HG02678 (cell line): ENCODE measurements at regions not wholly inside any gene's neighbourhood (a gene's known extent, or its start where the extent isn't known, plus 50 kb on each side); places are given as distances from the start of the nearest gene placed in this dataset.
"Not testable (repeated sequence)": the region's sequence is repeated elsewhere in the genome, so short reads cannot be mapped to it uniquely, and the experiment has no call there.

Experiments used
- ATAC-seq: cut with Tn5 transposase; IDR thresholded peaks from one replicate; pipeline ENCODE4 v1.9.1; 2021; ENCODE audit warnings: mild to moderate bottlenecking, moderate library complexity; ENCODE audit not compliant: unreplicated experiment

GRCh38 chr2:35606394-35606793 is 749.2 kb upstream of the CRIM1 start:
- ATAC-seq = no peak

- ATAC-seq = no peak
These were observed 757.3 kb upstream of the CRIM1 start for GRCh38 chr2:35598310-35598709.

GRCh38 chr2:35591886-35592285 is 763.7 kb upstream of the CRIM1 start:
- ATAC-seq = no peak

- no peak for ATAC-seq
These were observed 769.6 kb upstream of the CRIM1 start for GRCh38 chr2:35585972-35586371.

- ATAC-seq = no peak
These were observed 772.9 kb upstream of the CRIM1 start for GRCh38 chr2:35582637-35583036.

- ATAC-seq = no peak
These were observed 774.6 kb upstream of the CRIM1 start for GRCh38 chr2:35580956-35581355.

GRCh38 chr2:35568574-35568973 is 787.0 kb upstream of the CRIM1 start:
- ATAC-seq = not testable (repeated sequence)

- no peak for ATAC-seq
These were observed 793.1 kb upstream of the CRIM1 start for GRCh38 chr2:35562488-35562887.

GRCh38 chr2:35548171-35548570 is 807.4 kb upstream of the CRIM1 start:
- no peak for ATAC-seq

GRCh38 chr2:35545301-35545700 is 810.3 kb upstream of the CRIM1 start:
- no peak for ATAC-seq

- ATAC-seq = no peak
These were observed 816.8 kb upstream of the CRIM1 start for GRCh38 chr2:35538796-35539195.

- no peak for ATAC-seq
These were observed 824.9 kb upstream of the CRIM1 start for GRCh38 chr2:35530615-35531135.

- ATAC-seq = no peak
These were observed 828.8 kb upstream of the CRIM1 start for GRCh38 chr2:35526741-35527140.

GRCh38 chr2:35522450-35522849 is 833.1 kb upstream of the CRIM1 start:
- ATAC-seq = no peak

- no peak for ATAC-seq
These were observed 844.9 kb upstream of the CRIM1 start for GRCh38 chr2:35510636-35511035.

- no peak for ATAC-seq
These were observed 847.0 kb upstream of the CRIM1 start for GRCh38 chr2:35508601-35509000.

- ATAC-seq = no peak
These were observed 851.2 kb upstream of the CRIM1 start for GRCh38 chr2:35504419-35504818.

- ATAC-seq = no peak
These were observed 851.8 kb upstream of the CRIM1 start for GRCh38 chr2:35503738-35504199.

- ATAC-seq = no peak
These were observed 852.3 kb upstream of the CRIM1 start for GRCh38 chr2:35503311-35503710.

- ATAC-seq = no peak
These were observed 854.5 kb upstream of the CRIM1 start for GRCh38 chr2:35501076-35501475.

GRCh38 chr2:35496022-35496421 is 859.6 kb upstream of the CRIM1 start:
- ATAC-seq = no peak

- no peak for ATAC-seq
These were observed 860.4 kb upstream of the CRIM1 start for GRCh38 chr2:35495182-35495581.

GRCh38 chr2:35478121-35478520 is 877.5 kb upstream of the CRIM1 start:
- ATAC-seq = not testable (repeated sequence)
